ENCODE measurements at regions not wholly inside any gene's neighbourhood (a gene's known extent, or its start where the extent isn't known, plus 50 kb on each side); places are given as distances from the start of the nearest gene placed in this dataset.

DNA sequence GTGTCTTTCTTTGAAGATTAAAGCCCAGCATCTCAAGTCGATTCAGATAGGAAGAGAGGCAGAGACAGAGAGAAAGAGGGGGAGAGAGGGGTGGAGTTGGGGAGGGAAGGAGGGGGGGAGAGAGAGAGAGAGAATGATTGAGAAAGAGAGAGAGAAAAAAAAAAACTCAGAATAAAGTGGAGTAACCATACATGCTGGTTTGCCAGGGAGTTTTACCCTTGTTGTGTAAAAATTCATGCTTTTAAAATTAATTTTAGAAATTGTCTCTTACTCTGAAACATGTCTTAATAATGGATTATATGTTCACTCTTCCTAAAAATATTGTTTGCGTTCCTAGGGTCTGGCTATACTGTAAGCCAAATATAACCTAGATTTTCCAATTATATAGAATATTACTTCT lies 908.5 kb downstream of the DSC3 start:
- DNase-seq (no peak), ATAC-seq (ENCODE audit: low read depth) (no peak)
- H3K27ac Mint-ChIP-seq: no peak overlapping the region
- H3K36me3 Mint-ChIP-seq: no peaks in the 10 kb centered on the region
- H3K4me1 Mint-ChIP-seq: no peaks in the 10 kb centered on the region
- H3K27me3 Mint-ChIP-seq: no peaks in the 10 kb centered on the region
- POLR2A ChIA-PET: no interaction called here
- peaks cover 9% of the 10 kb centered on the region for H3K9me3 Mint-ChIP-seq
- H3K4me3 Mint-ChIP-seq: no peak overlapping the region

DNA sequence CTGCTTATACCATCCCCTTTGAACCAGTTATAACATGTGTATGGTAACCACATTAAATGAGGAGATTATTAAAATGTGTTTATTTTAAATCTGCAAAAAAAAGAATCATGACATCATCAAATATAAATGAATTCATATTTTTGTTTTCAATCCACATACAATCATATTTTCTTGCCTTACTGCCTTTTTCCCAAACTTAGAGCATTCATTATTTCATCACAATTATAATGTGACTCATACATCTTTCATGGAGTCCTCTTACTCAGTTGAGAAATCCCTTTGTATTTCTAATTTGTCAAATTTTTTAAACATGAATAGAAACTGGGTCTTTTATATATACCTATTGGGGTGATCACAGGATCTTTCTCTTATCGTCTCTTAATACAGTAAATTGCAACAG lies 909.6 kb downstream of the DSC3 start:
- DNase-seq: no peak
- no peaks in the 10 kb centered on the region for H3K4me1 Mint-ChIP-seq
- ATAC-seq (ENCODE audit: low read depth): no peak
- H3K4me3 Mint-ChIP-seq: no peak overlapping the region
- POLR2A ChIA-PET: no interaction called here
- H3K27ac Mint-ChIP-seq: no peak overlapping the region
- no peaks in the 10 kb centered on the region for H3K36me3 Mint-ChIP-seq
- peaks cover 9% of the 10 kb centered on the region for H3K9me3 Mint-ChIP-seq
- H3K27me3 Mint-ChIP-seq: no peaks in the 10 kb centered on the region

DNA sequence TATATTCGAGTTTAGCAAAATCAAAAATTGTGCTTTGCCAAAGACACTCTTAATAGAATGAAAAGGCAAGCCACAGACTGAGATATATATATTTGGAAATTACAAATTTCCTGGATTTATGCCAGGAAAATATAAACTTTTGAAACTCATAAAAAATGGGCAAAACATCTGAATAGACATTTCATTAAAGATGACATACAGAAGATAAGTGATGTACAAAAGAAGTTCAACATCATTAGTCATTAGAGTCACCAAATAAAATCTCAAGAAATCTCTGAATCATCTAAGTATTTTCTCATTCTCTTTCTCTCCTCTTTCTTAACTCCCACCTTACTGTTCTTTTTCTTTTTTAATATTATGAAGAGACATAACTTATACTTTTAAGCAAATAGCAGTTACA lies 921.1 kb downstream of the DSC3 start:
- POLR2A ChIA-PET: no interaction called here
- ATAC-seq (ENCODE audit: low read depth) (no peak), DNase-seq (no peak)
- Mint-ChIP-seq H3K27ac (no peak overlapping the region), H3K4me1 (no peaks in the 10 kb centered on the region), H3K4me3 (no peak overlapping the region), H3K9me3 (peaks cover 1% of the 10 kb centered on the region), H3K27me3 (no peaks in the 10 kb centered on the region), H3K36me3 (no peaks in the 10 kb centered on the region)

DNA sequence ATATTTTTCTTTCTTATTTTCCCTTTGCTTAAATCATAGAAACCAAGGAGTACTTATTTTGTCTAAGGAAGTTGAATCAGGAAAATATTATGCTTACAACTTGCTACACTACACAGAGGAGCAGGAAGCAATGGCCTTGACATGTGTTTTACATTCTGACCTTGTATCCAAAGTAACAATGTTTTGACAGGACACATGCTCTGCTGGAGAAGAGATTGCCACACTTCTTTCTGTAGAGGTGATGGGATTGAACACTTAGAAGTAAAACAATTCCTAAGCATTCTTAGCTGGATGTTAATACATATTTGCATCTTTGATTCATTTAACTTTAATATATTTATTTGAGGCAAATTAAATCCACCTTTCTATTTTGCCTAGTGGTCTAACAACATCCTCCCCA lies 929.1 kb downstream of the DSC3 start:
- no peaks in the 10 kb centered on the region for H3K9me3 Mint-ChIP-seq
- POLR2A ChIA-PET: no interaction called here
- H3K4me1 Mint-ChIP-seq: no peaks in the 10 kb centered on the region
- H3K27ac Mint-ChIP-seq: no peak overlapping the region
- no peak for ATAC-seq (ENCODE audit: low read depth)
- no peak overlapping the region for H3K4me3 Mint-ChIP-seq
- DNase-seq: no peak
- H3K36me3 Mint-ChIP-seq: no peaks in the 10 kb centered on the region
- H3K27me3 Mint-ChIP-seq: no peaks in the 10 kb centered on the region

DNA sequence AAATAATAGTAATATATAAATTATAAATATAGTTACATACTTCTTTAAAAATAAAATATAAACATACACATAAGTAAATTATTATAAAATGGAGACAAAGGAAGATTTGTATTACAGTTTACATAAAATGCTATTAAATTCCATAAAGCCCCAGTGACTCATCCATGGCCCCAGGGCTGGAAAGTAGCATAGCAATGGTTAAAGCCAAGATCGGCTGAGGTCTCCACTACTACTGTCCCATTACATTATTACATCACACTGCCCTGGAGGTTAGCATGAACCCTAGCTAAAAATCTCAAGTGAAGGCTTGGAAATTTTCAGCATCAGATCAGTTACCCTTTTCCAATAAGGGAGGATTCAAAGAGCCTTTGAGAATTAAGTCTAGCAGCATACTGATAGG lies 936.2 kb downstream of the DSC3 start:
- POLR2A ChIA-PET: no interaction called here
- H3K36me3 Mint-ChIP-seq: no peaks in the 10 kb centered on the region
- H3K27me3 Mint-ChIP-seq: no peaks in the 10 kb centered on the region
- ATAC-seq (ENCODE audit: low read depth): no peak
- no peak overlapping the region for H3K27ac Mint-ChIP-seq
- no peak for DNase-seq
- no peak overlapping the region for H3K4me3 Mint-ChIP-seq
- no peaks in the 10 kb centered on the region for H3K9me3 Mint-ChIP-seq
- H3K4me1 Mint-ChIP-seq: no peaks in the 10 kb centered on the region

DNA sequence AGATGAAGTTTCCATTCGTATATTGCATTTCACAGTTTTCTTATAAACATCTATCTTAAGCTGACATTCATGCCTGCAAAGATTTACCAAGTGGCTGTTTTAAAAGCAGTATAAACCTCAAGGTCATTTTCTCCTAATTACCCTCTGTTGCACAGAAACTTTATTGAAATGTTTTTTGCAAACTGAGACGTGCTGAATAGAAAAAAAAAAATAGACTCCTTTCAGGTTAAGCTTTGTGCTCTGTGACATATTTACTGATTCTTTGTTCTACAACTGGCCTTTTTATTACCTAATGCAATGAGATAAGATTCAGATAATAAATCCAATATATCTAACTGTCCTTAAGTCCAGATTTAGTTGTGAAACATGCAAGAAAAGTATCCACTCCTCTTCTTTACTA lies 938.7 kb downstream of the DSC3 start:
- no peak overlapping the region for H3K4me3 Mint-ChIP-seq
- no peaks in the 10 kb centered on the region for H3K4me1 Mint-ChIP-seq
- POLR2A ChIA-PET: no interaction called here
- H3K27ac Mint-ChIP-seq: no peak overlapping the region
- no peak for ATAC-seq (ENCODE audit: low read depth)
- DNase-seq: no peak
- H3K36me3 Mint-ChIP-seq: no peaks in the 10 kb centered on the region
- H3K9me3 Mint-ChIP-seq: no peaks in the 10 kb centered on the region
- no peaks in the 10 kb centered on the region for H3K27me3 Mint-ChIP-seq

DNA sequence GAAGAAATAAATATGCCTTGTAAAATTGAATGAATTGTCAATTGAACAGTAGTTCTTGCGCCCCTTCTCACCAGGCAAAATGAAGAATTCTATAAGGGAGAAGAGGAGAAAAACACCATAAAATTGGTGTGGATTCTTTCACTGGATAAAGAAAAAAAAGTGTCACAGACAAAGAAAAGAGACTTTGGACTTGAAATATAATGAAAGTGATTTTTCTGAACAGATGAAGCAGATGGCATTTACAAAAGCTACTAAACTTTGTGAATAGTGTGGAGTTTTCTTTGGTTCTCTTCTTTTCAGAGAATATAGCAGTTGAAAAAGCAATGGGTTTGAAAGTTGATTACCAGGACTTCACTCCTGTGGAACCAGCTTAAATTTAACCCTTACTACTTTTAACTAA lies 945.7 kb downstream of the DSC3 start:
- H3K27me3 Mint-ChIP-seq: no peaks in the 10 kb centered on the region
- no peak for ATAC-seq (ENCODE audit: low read depth)
- POLR2A ChIA-PET: no interaction called here
- no peaks in the 10 kb centered on the region for H3K4me1 Mint-ChIP-seq
- H3K36me3 Mint-ChIP-seq: no peaks in the 10 kb centered on the region
- H3K9me3 Mint-ChIP-seq: peaks cover 3% of the 10 kb centered on the region
- DNase-seq: no peak
- H3K4me3 Mint-ChIP-seq: no peak overlapping the region
- H3K27ac Mint-ChIP-seq: no peak overlapping the region

DNA sequence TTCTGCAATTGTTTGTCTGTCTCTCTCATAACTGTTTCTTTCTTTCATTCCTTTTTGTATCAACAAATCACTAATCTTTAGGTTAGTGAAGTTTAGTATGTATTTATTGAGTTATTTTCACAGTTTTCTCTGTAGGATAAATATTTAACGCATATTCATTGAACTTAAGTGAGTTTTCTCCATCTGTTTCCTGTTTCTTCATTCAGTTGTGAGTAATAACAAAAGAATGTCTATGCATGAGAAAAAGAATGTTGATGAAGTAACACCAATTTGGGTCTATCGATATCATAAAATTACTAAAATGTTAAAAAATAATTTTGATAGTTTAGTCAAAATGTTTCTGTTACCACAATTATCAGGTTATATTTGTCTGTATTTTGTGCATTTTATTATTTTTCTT lies 948.0 kb downstream of the DSC3 start:
- H3K27me3 Mint-ChIP-seq: no peaks in the 10 kb centered on the region
- no peak overlapping the region for H3K27ac Mint-ChIP-seq
- ATAC-seq (ENCODE audit: low read depth): no peak
- DNase-seq: no peak
- POLR2A ChIA-PET: no interaction called here
- peaks cover 3% of the 10 kb centered on the region for H3K9me3 Mint-ChIP-seq
- H3K4me3 Mint-ChIP-seq: no peak overlapping the region
- H3K36me3 Mint-ChIP-seq: no peaks in the 10 kb centered on the region
- no peaks in the 10 kb centered on the region for H3K4me1 Mint-ChIP-seq

DNA sequence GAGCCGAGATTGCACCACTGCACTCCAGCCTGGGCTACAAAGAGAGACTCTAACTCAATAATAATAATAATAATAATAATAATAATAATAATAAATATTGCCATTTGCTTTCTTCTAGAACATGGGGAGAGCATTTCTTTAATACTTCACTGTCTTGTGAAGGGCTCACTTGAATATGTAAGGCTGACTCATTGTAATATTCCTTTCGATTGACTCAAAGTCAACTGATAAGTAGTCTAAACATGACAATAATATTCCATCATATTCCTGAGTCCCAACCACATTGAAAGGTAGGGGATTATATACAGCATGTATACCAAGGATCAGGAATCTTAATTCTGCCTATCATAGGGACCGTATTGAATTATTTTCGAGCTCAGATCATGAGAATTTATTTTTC lies 949.2 kb downstream of the DSC3 start:
- H3K27me3 Mint-ChIP-seq: no peaks in the 10 kb centered on the region
- H3K4me3 Mint-ChIP-seq: no peak overlapping the region
- H3K4me1 Mint-ChIP-seq: no peaks in the 10 kb centered on the region
- DNase-seq (no peak), ATAC-seq (ENCODE audit: low read depth) (no peak)
- H3K9me3 Mint-ChIP-seq: peaks cover 3% of the 10 kb centered on the region
- POLR2A ChIA-PET: no interaction called here
- no peak overlapping the region for H3K27ac Mint-ChIP-seq
- no peaks in the 10 kb centered on the region for H3K36me3 Mint-ChIP-seq

DNA sequence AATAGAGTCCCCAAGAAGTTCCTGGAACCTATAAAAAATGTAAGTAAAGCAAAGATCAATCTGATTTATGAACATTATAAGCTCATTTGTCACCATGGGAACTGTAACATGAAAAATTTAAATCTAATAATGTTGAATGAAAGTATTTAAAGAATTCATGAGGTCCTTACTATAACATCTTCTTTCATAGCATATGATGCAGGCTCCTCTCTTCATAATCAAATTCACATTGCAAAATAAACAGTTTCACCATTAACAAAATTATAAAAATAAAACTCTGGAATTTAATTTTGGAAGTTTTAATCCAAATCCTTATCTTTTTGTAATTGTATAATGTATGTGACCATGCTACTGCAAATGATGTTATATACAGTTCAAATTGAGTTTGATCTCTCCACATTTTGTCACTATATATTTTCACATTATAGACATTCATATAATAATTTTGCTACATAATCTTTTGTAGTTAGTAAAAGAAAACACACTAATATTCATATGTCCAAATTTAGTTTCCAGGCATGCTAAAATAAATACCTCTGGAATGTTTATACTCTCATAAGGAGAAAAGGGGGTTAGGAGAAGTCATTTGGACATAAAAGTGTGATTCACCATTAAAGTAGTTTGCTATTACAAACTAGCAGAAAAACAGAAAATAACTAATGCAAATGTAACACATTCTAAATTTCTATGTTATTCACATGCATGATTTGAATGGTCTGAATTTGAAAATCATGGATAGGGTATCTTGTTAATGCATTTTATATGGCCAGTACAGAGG lies 954.1 kb downstream of the DSC3 start:
- ATAC-seq (ENCODE audit: low read depth) (no peak), DNase-seq (no peak)
- Mint-ChIP-seq H3K27ac (no peak overlapping the region), H3K4me3 (no peak overlapping the region), H3K9me3 (peaks cover 3% of the 10 kb centered on the region), H3K27me3 (no peaks in the 10 kb centered on the region), H3K36me3 (no peaks in the 10 kb centered on the region), H3K4me1 (no peaks in the 10 kb centered on the region)
- POLR2A ChIA-PET: no interaction called here

DNA sequence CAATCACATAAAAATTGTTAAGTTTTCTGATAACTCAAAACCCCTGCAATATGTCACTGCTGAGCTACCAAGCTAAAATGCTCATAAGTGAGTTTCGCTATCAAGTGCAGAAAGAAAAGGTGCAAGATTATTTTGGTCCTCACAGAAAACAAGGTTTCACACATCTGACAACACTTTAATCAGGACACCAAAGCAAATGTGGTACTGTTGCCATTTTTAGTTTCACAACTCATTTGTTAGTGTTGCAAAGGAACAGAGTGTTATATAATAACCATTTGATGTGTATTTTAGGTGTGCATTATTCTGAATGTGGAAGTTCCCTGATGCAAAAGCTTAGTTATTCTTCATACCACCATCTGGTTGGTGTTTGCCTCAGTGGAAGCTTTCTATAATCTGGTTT lies 956.2 kb downstream of the DSC3 start:
- H3K4me3 Mint-ChIP-seq: no peak overlapping the region
- H3K4me1 Mint-ChIP-seq: no peaks in the 10 kb centered on the region
- H3K27me3 Mint-ChIP-seq: no peaks in the 10 kb centered on the region
- no peak overlapping the region for H3K27ac Mint-ChIP-seq
- no peaks in the 10 kb centered on the region for H3K36me3 Mint-ChIP-seq
- POLR2A ChIA-PET: no interaction called here
- ATAC-seq (ENCODE audit: low read depth) (no peak), DNase-seq (no peak)
- H3K9me3 Mint-ChIP-seq: peaks cover 6% of the 10 kb centered on the region

DNA sequence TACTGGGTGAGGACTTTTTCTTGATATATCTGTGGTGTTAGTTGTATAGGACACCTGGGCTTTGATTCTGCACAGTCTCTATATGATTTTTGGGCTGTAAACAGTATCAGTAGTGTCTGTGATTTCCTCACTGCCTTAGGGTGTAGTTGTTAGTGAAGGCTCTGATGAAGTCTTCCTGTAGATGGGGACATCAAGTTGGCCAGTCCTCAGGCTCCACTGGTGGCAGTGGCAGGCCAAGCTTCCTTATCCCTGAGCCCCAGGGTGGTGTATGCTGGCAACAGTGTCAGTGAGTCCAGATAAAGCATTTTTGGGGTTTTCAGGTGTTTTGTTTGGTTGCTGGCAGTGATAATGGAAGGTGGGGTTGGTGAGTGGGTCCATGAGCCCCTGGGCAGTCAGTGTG lies 961.4 kb downstream of the DSC3 start:
- Mint-ChIP-seq H3K4me3 (no peak overlapping the region), H3K27ac (no peak overlapping the region), H3K27me3 (no peaks in the 10 kb centered on the region), H3K4me1 (no peaks in the 10 kb centered on the region), H3K9me3 (peaks cover 12% of the 10 kb centered on the region), H3K36me3 (no peaks in the 10 kb centered on the region)
- DNase-seq (no peak), ATAC-seq (ENCODE audit: low read depth) (no peak)
- POLR2A ChIA-PET: no interaction called here

DNA sequence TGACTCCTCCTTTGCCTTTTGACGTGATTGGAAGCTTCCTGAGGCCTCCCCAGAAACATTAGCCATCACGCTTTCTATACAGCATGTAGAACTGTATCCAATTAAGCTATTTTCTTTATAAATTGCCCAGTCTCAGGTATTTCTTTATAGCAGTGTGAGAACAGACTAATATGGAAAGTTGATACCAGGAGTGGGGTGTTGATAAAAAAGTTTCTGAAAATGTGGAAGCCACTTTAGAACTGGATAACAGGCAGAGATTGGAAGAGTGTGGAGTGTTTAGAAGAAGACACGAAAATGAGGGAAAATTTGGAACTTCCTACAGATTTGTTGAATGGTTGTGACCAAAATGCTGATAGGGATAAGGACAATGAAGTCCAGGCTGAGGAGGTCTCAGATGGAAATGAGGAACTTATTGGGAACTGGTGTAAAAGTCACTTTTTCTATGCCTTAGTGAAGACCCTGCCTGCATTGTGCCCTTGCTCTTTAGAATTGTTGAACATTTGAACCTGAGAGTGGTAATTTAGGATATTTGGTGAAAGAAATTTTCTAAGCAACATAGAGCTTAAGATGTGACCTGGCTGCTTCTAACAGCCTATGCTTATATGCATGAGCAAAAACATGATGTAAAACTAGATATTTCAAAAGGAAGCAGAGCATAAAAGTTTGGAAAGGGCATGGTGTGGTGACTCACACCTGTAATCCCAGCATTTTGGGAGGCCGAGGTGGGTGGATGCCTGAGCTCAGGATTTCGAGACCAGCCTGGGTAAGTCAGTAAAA lies 969.7 kb downstream of the DSC3 start:
- no peaks in the 10 kb centered on the region for H3K4me1 Mint-ChIP-seq
- POLR2A ChIA-PET: no interaction called here
- H3K36me3 Mint-ChIP-seq: no peaks in the 10 kb centered on the region
- no peak for DNase-seq
- ATAC-seq (ENCODE audit: low read depth): no peak
- H3K27me3 Mint-ChIP-seq: no peaks in the 10 kb centered on the region
- peaks cover 10% of the 10 kb centered on the region for H3K9me3 Mint-ChIP-seq
- no peak overlapping the region for H3K27ac Mint-ChIP-seq
- H3K4me3 Mint-ChIP-seq: no peak overlapping the region

DNA sequence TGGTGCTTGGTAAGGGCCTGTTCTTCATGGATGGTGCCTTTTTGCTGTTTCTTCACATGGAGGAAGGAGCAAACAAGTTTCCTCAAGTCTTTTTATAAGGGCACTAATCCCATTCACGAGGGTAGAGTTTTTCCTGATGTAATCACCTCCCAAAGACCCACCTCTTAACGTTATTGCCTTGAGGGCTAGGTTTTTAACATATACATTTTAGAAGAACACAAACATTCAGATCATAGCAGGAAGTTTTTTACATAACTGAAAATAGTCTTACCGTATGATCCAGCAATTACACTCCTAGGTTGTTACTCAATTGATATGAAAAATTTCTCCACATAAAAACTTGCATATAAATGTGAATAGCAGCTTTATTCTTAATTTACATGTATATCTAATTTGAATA lies 976.3 kb downstream of the DSC3 start:
- Mint-ChIP-seq H3K4me1 (no peaks in the 10 kb centered on the region), H3K27ac (no peak overlapping the region), H3K27me3 (no peaks in the 10 kb centered on the region), H3K9me3 (peaks cover 8% of the 10 kb centered on the region), H3K36me3 (no peaks in the 10 kb centered on the region), H3K4me3 (no peak overlapping the region)
- no peak for DNase-seq
- POLR2A ChIA-PET: no interaction called here
- no peak for ATAC-seq (ENCODE audit: low read depth)

Data from activated naive CD8-positive, alpha-beta T cell treated with anti-CD3 and anti-CD28 coated beads, Interleukin-2, amount 10 ng/mL, durations not matched to agents 7 days and 5 days (primary cell).